H9 (cell line): ENCODE measurements at regions not wholly inside any gene's neighbourhood (a gene's known extent, or its start where the extent isn't known, plus 50 kb on each side); places are given as distances from the start of the nearest gene placed in this dataset.

ENCODE experiments used
- DNase-seq: peaks from one replicate; pipeline ENCODE4 v3.0.0-alpha.2; 2017
- H2AFZ ChIP-seq: one replicate; pipeline ENCODE4 v1.6.1; 2013; ENCODE audit warnings: mild to moderate bottlenecking, low read length, control low read depth, moderate library complexity
- H2AK5ac ChIP-seq: 2 replicates; pipeline ENCODE4 v1.6.1; 2013; ENCODE audit warnings: low read length, control low read depth, mixed read lengths; ENCODE audit not compliant: insufficient read length
- H2BK120ac ChIP-seq: one replicate; pipeline ENCODE4 v1.6.1; 2013; ENCODE audit warnings: low read depth, mild to moderate bottlenecking, low read length, control low read depth, inconsistent platforms; ENCODE audit not compliant: poor library complexity, severe bottlenecking
- H2BK12ac ChIP-seq: 2 replicates; pipeline ENCODE4 v1.6.1; 2013; ENCODE audit warnings: low read length, control low read depth, mixed read lengths, low read depth; ENCODE audit not compliant: insufficient read length
- H2BK15ac ChIP-seq: 2 replicates; pipeline ENCODE4 v1.6.1; 2013; ENCODE audit warnings: low read depth, low read length, control low read depth
- H2BK20ac ChIP-seq: one replicate; pipeline ENCODE4 v1.6.1; 2013; ENCODE audit warnings: low read depth, mild to moderate bottlenecking, low read length, control low read depth, inconsistent platforms; ENCODE audit not compliant: poor library complexity, severe bottlenecking
- H2BK5ac ChIP-seq: 2 replicates; pipeline ENCODE4 v1.6.1; 2013; ENCODE audit warnings: low read length, control low read depth, mixed read lengths; ENCODE audit not compliant: insufficient read length
- H3K14ac ChIP-seq: 2 replicates; pipeline ENCODE4 v1.6.1; 2013; ENCODE audit warnings: low read length, control low read depth; ENCODE audit not compliant: insufficient read depth
- H3K18ac ChIP-seq: 2 replicates; pipeline ENCODE4 v1.6.1; 2013; ENCODE audit warnings: low read depth, mild to moderate bottlenecking, mixed read lengths, low read length, control low read depth; ENCODE audit not compliant: insufficient read length
- H3K23ac ChIP-seq: 2 replicates; pipeline ENCODE4 v1.6.1; 2013; ENCODE audit warnings: low read length, control low read depth, mixed read lengths, low read depth; ENCODE audit not compliant: insufficient read length
- H3K23me2 ChIP-seq: 2 replicates; pipeline ENCODE4 v1.6.1; 2013; ENCODE audit warnings: low read depth, mild to moderate bottlenecking, mixed read lengths, low read length, control low read depth; ENCODE audit not compliant: insufficient read length, poor library complexity, severe bottlenecking
- H3K27ac ChIP-seq: 2 replicates; pipeline ENCODE4 v1.5.1; 2013; ENCODE audit warnings: low read length, control low read depth, mixed read lengths, low read depth; ENCODE audit not compliant: insufficient read length
- H3K27me3 ChIP-seq: 2 replicates; pipeline ENCODE4 v1.6.1; 2013; ENCODE audit warnings: low read length, control low read depth, inconsistent platforms; ENCODE audit not compliant: insufficient read depth
- H3K4ac ChIP-seq: 2 replicates; pipeline ENCODE4 v1.6.1; 2013; ENCODE audit warnings: low read depth, mild to moderate bottlenecking, control low read depth, inconsistent platforms, low read length, moderate library complexity
- H3K4me1 ChIP-seq: 2 replicates; pipeline ENCODE4 v1.6.1; 2013; ENCODE audit warnings: low read length, control low read depth, inconsistent platforms; ENCODE audit not compliant: insufficient read depth
- H3K4me2 ChIP-seq: 2 replicates; pipeline ENCODE4 v1.6.1; 2013; ENCODE audit warnings: low read length, control low read depth, mixed read lengths; ENCODE audit not compliant: insufficient read length, insufficient read depth
- H3K56ac ChIP-seq: 2 replicates; pipeline ENCODE4 v1.6.1; 2013; ENCODE audit warnings: low read depth, mild to moderate bottlenecking, mixed read lengths, low read length, control low read depth; ENCODE audit not compliant: insufficient read length
- H3K79me1 ChIP-seq: 2 replicates; pipeline ENCODE4 v1.6.1; 2013; ENCODE audit warnings: low read depth, mild to moderate bottlenecking, moderate library complexity, low read length, control low read depth, inconsistent platforms; ENCODE audit not compliant: insufficient read depth, poor library complexity, severe bottlenecking
- H3K79me2 ChIP-seq: 2 replicates; pipeline ENCODE4 v1.6.1; 2013; ENCODE audit warnings: low read length, control low read depth, inconsistent platforms; ENCODE audit not compliant: insufficient read depth
- H3K9ac ChIP-seq: 2 replicates; pipeline ENCODE4 v1.6.1; 2013; ENCODE audit warnings: low read length, control low read depth, mixed read lengths; ENCODE audit not compliant: insufficient read length; ENCODE audit errors: extremely low read depth
- H3K9me3 ChIP-seq: one replicate; pipeline ENCODE4 v1.6.1; 2013; ENCODE audit warnings: low read depth, low read length, inconsistent platforms; ENCODE audit not compliant: control insufficient read depth
- H3T11ph ChIP-seq: one replicate; pipeline ENCODE4 v1.6.1; 2013; ENCODE audit warnings: mild to moderate bottlenecking, low read length, control low read depth, inconsistent platforms
- H4K20me1 ChIP-seq: one replicate; pipeline ENCODE4 v1.6.1; 2013; ENCODE audit not compliant: control insufficient read depth, insufficient read length, insufficient read depth
- H4K5ac ChIP-seq: 2 replicates; pipeline ENCODE4 v1.6.1; 2013; ENCODE audit warnings: low read depth, mild to moderate bottlenecking, mixed read lengths, low read length, control low read depth; ENCODE audit not compliant: insufficient read length
- H4K8ac ChIP-seq: replicated peaks from 2 replicates; pipeline ENCODE4 v1.6.1; 2013; ENCODE audit warnings: low read length, control low read depth, mixed read lengths, low read depth; ENCODE audit not compliant: insufficient read length
- H4K91ac ChIP-seq: 2 replicates; pipeline ENCODE4 v1.6.1; 2013; ENCODE audit warnings: low read depth, mild to moderate bottlenecking, moderate library complexity, mixed read lengths, low read length, control low read depth; ENCODE audit not compliant: insufficient read length
- H3K27ac Mint-ChIP-seq, 3 experiments: 2 replicates in 2 of 3; 3 replicates in 1 of 3; pipeline ENCODE4 v1.8.0; 2020 to 2021; ENCODE audit warnings: mixed read lengths in 3 of 3, mild to moderate bottlenecking in 1 of 3, moderate library complexity in 1 of 3
- H3K27me3 Mint-ChIP-seq: 2 replicates; pipeline ENCODE4 v1.8.0; 2021; ENCODE audit warnings: low read depth, mild to moderate bottlenecking, moderate library complexity, mixed read lengths
- H3K36me3 Mint-ChIP-seq, 3 experiments: 2 replicates in 2 of 3; 3 replicates in 1 of 3; pipeline ENCODE4 v1.8.0; 2020 to 2021; ENCODE audit warnings: low read depth in 3 of 3, mixed read lengths in 3 of 3; ENCODE audit not compliant: insufficient read depth in 1 of 3
- H3K4me1 Mint-ChIP-seq, 2 experiments: 2 replicates each; pipeline ENCODE4 v1.8.0; 2020; ENCODE audit warnings: mixed read lengths in 2 of 2
- H3K4me3 Mint-ChIP-seq, 2 experiments: 2 replicates in 1 of 2; 3 replicates in 1 of 2; pipeline ENCODE4 v1.8.0; 2020 to 2021; ENCODE audit warnings: mild to moderate bottlenecking in 2 of 2, mixed read lengths in 2 of 2, moderate library complexity in 1 of 2
- H3K9me3 Mint-ChIP-seq, 2 experiments: 2 replicates in 1 of 2; 3 replicates in 1 of 2; pipeline ENCODE4 v1.8.0; 2020; ENCODE audit warnings: mild to moderate bottlenecking in 2 of 2, mixed read lengths in 2 of 2, moderate library complexity in 1 of 2
- WGBS: extraction: QIAGEN DNeasy Blood & Tissue Kit; methylation state at CpG from one replicate; pipeline ENCODE4 v1.1.7; 2013; ENCODE audit warnings: missing lambda C conversion rate, low lambda C conversion rate, mixed read lengths; ENCODE audit not compliant: insufficient read length; ENCODE audit errors: extremely low coverage; 5-methylcytosine and 5-hydroxymethylcytosine counted together
- TF ChIP-seq, protein P1 (sequence below): fragments of 200-600 bp; sonication (generic); conservative IDR thresholded peaks from 3 replicates; pipeline ENCODE4 v1.8.0; 2021; ENCODE audit warnings: antibody characterized with exemption, mild to moderate bottlenecking

DNA sequence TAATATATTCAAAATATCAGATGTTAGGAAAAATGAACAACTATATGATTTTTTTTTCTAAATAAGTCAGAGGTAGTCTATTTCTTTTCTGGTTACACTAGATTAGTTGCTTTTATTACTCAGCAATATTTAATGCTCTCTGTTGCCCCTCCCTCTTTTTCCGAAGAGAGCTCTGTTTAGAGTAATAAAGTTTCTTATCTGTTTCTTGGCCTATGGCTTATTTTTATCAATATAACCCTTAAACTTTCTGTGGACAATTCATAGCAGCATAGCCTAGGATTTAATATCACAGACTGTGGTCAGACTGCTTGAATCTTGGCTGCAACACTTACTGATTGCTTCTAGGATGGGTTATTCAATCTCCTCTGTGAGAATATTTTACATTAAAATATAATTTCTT is 2315.4 kb upstream of the AGA start:
- Histone ChIP-seq H3K4me1 (no peaks in the 10 kb centered on the region), H3K9ac (no peak overlapping the region), H2BK120ac (no peak overlapping the region), H2BK5ac (no peak overlapping the region), H3K79me2 (no peaks in the 10 kb centered on the region), H3K23me2 (no peaks in the 10 kb centered on the region), H3K14ac (no peak overlapping the region), H3K27ac (no peak overlapping the region), H4K20me1 (no peaks in the 10 kb centered on the region), H4K8ac (no peak overlapping the region), H3K4ac (no peak overlapping the region), H3K27me3 (no peaks in the 10 kb centered on the region), H4K91ac (no peak overlapping the region), H3K56ac (no peak overlapping the region), H3T11ph (no peak overlapping the region), H2BK12ac (no peak overlapping the region), H3K4me2 (no peak overlapping the region), H3K79me1 (no peaks in the 10 kb centered on the region), H2AFZ (no peak overlapping the region), H3K23ac (no peak overlapping the region), H3K9me3 (no peaks in the 10 kb centered on the region), H2BK20ac (no peak overlapping the region), H3K18ac (no peak overlapping the region), H2AK5ac (no peak overlapping the region), H4K5ac (no peak overlapping the region), H2BK15ac (no peak overlapping the region)
- peaks cover 3% of the 10 kb centered on the region in 2 experiments; a peak in 3 of 4 replicates for H3K4me1 Mint-ChIP-seq
- no CpG with 5 or more reads among the region's 1 CpG for WGBS
- H3K4me3 Mint-ChIP-seq = no peak overlapping the region
- H3K9me3 Mint-ChIP-seq = no peaks in the 10 kb centered on the region
- no peaks in the 10 kb centered on the region for H3K36me3 Mint-ChIP-seq
- no peak for DNase-seq
- no peak overlapping the region for H3K27ac Mint-ChIP-seq
- H3K27me3 Mint-ChIP-seq = no peaks in the 10 kb centered on the region
- TF ChIP-seq, protein P1, sequence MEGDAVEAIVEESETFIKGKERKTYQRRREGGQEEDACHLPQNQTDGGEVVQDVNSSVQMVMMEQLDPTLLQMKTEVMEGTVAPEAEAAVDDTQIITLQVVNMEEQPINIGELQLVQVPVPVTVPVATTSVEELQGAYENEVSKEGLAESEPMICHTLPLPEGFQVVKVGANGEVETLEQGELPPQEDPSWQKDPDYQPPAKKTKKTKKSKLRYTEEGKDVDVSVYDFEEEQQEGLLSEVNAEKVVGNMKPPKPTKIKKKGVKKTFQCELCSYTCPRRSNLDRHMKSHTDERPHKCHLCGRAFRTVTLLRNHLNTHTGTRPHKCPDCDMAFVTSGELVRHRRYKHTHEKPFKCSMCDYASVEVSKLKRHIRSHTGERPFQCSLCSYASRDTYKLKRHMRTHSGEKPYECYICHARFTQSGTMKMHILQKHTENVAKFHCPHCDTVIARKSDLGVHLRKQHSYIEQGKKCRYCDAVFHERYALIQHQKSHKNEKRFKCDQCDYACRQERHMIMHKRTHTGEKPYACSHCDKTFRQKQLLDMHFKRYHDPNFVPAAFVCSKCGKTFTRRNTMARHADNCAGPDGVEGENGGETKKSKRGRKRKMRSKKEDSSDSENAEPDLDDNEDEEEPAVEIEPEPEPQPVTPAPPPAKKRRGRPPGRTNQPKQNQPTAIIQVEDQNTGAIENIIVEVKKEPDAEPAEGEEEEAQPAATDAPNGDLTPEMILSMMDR = no peak
